ENCODE measurements at regions not wholly inside any gene's neighbourhood (a gene's known extent, or its start where the extent isn't known, plus 50 kb on each side); places are given as distances from the start of the nearest gene placed in this dataset.

DNA sequence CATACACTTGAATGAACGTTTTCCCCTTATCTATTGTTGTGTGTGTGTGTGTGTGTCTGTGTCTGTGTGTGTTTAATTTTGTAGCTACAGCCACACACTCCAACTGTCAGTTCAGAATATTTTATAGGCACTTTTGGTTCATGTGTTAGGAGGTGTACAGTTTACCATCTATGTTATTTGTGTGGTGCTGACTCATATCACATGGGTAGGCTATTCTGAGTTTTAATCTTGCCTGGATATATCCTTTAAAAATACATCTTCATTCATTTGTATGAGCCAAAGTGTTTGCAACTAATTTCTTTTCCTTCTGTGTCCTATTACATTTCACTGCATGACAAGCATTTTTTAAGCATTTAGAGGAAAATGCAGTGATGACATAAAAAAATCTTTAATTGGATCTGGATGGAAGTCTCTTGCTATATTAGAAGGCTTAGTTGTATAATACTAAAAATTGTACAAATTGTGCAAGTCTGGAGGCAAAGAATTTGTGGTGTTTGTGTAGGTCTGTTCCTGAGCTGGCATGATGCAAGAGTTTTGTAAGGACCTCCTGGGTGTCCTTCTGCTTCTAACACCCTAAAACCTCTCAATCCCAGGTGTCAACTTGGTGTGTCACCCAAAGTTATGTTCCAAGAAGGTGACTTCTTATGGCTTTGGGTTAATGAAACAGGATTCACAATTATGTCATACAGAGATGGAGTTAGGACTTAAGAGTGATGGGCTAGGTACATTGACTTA lies 52.4 kb upstream of the HMHB1 start:
- H4K20me1 ChIP-seq (ENCODE audit: control insufficient read depth, insufficient read depth, insufficient read length) = no peaks in the 10 kb centered on the region
- no peak overlapping the region for H3K27ac Mint-ChIP-seq
- no peak overlapping the region for H2BK120ac ChIP-seq (ENCODE audit: low read depth, low read length, poor library complexity, severe bottlenecking)
- no peak overlapping the region for H2BK20ac ChIP-seq (ENCODE audit: low read depth, low read length, poor library complexity, severe bottlenecking)
- no peak overlapping the region for H2BK15ac ChIP-seq (ENCODE audit: low read depth, low read length)
- H2AK5ac ChIP-seq (ENCODE audit: insufficient read length, low read length) = no peak overlapping the region
- WGBS (ENCODE audit: extremely low coverage, insufficient read length, low lambda C conversion rate) = no CpG with 5 or more reads among the region's 1 CpG
- H3K23me2 ChIP-seq (ENCODE audit: insufficient read length, low read depth, low read length, poor library complexity, severe bottlenecking) = no peaks in the 10 kb centered on the region
- H3K79me2 ChIP-seq (ENCODE audit: insufficient read depth, low read length) = no peaks in the 10 kb centered on the region
- no peaks in the 10 kb centered on the region for H3K79me1 ChIP-seq (ENCODE audit: insufficient read depth, low read depth, low read length, poor library complexity, severe bottlenecking)
- H2AFZ ChIP-seq (ENCODE audit: low read length) = no peak overlapping the region
- no peak overlapping the region for H3K27ac ChIP-seq (ENCODE audit: insufficient read length, low read depth, low read length)
- no peak overlapping the region for H4K5ac ChIP-seq (ENCODE audit: insufficient read length, low read depth, low read length)
- no peak overlapping the region for H4K91ac ChIP-seq (ENCODE audit: insufficient read length, low read depth, low read length)
- no peak overlapping the region for H3K14ac ChIP-seq (ENCODE audit: insufficient read depth, low read length)
- H3K9me3 Mint-ChIP-seq = no peaks in the 10 kb centered on the region
- H2BK12ac ChIP-seq (ENCODE audit: insufficient read length, low read depth, low read length) = no peak overlapping the region
- no peak overlapping the region for H3K23ac ChIP-seq (ENCODE audit: insufficient read length, low read depth, low read length)
- H3T11ph ChIP-seq (ENCODE audit: low read length) = no peak overlapping the region
- no peak overlapping the region for H3K9ac ChIP-seq (ENCODE audit: extremely low read depth, insufficient read length, low read length)
- no peaks in the 10 kb centered on the region for H3K4me1 ChIP-seq (ENCODE audit: insufficient read depth, low read length)
- no peaks in the 10 kb centered on the region for H3K9me3 ChIP-seq (ENCODE audit: control insufficient read depth, low read depth, low read length)
- no peak overlapping the region for H3K4me3 Mint-ChIP-seq
- H4K8ac ChIP-seq (replicated peaks; ENCODE audit: insufficient read length, low read depth, low read length) = no peak overlapping the region
- H3K56ac ChIP-seq (ENCODE audit: insufficient read length, low read depth, low read length) = no peak overlapping the region
- no peaks in the 10 kb centered on the region for H3K27me3 Mint-ChIP-seq (ENCODE audit: low read depth)
- H3K18ac ChIP-seq (ENCODE audit: insufficient read length, low read depth, low read length) = no peak overlapping the region
- H3K4me2 ChIP-seq (ENCODE audit: insufficient read depth, insufficient read length, low read length) = no peak overlapping the region
- no peak overlapping the region for H3K4ac ChIP-seq (ENCODE audit: low read depth, low read length)
- no peaks in the 10 kb centered on the region for H3K36me3 Mint-ChIP-seq (ENCODE audit: insufficient read depth in 1 of 3, low read depth in 3 of 3)
- H3K4me1 Mint-ChIP-seq = peaks cover 0 to 2% of the 10 kb centered on the region in 2 experiments; a peak in 1 of 4 replicates
- no peaks in the 10 kb centered on the region for H3K27me3 ChIP-seq (ENCODE audit: insufficient read depth, low read length)
- TF ChIP-seq, protein P1, sequence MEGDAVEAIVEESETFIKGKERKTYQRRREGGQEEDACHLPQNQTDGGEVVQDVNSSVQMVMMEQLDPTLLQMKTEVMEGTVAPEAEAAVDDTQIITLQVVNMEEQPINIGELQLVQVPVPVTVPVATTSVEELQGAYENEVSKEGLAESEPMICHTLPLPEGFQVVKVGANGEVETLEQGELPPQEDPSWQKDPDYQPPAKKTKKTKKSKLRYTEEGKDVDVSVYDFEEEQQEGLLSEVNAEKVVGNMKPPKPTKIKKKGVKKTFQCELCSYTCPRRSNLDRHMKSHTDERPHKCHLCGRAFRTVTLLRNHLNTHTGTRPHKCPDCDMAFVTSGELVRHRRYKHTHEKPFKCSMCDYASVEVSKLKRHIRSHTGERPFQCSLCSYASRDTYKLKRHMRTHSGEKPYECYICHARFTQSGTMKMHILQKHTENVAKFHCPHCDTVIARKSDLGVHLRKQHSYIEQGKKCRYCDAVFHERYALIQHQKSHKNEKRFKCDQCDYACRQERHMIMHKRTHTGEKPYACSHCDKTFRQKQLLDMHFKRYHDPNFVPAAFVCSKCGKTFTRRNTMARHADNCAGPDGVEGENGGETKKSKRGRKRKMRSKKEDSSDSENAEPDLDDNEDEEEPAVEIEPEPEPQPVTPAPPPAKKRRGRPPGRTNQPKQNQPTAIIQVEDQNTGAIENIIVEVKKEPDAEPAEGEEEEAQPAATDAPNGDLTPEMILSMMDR (conservative IDR thresholded peaks at IDR 0.05) = no peak
- DNase-seq = no peak
- H2BK5ac ChIP-seq (ENCODE audit: insufficient read length, low read length) = no peak overlapping the region

Data from H9 (cell line).